GM21825 (cell line): ENCODE measurements at regions not wholly inside any gene's neighbourhood (a gene's known extent, or its start where the extent isn't known, plus 50 kb on each side); places are given as distances from the start of the nearest gene placed in this dataset.
"Not testable (repeated sequence)": the region's sequence is repeated elsewhere in the genome, so short reads cannot be mapped to it uniquely, and the experiment has no call there.

Experiments used
- ATAC-seq: cut with Tn5 transposase; IDR thresholded peaks from one replicate; pipeline ENCODE4 v1.9.1; 2021; ENCODE audit warnings: mild to moderate bottlenecking, moderate library complexity; ENCODE audit not compliant: unreplicated experiment

DNA sequence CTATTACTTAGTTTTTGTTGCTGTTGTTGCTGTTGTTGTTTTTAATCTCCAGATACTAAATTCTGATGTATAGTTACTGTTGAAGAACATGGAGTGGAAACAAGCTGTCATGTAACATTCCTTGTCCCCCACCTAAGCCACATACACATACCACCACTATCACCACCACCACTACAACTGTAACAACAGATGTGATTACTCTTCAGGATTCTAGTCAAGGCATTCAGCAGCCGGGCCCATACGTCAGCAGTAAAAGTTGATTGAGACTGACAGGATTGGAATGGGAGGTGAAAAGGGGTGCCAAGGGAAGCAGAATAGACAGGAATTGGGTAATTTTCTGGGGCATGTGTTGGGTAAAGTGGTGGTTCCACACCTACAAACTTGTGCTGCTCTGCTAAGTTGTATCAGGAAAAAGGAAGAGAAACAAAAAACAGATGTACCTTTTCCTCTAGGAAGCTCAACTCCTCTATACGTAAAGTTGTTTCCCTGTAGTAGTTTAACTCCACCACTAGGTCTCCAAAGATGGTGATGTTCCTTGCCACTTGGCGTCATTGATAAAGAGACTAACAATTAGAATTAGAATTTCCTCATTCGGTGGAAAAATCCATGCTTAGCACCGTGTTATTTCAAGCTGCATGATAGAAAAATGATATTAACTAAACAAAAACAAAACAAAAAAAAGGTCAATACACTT, 138.6 kb downstream of the ARRDC3 start:
- no peak for ATAC-seq

- no peak for ATAC-seq
Measured at GRCh38 chr5:91243852-91244251, 139.3 kb downstream of the ARRDC3 start.

GRCh38 chr5:91243286-91243685, 139.8 kb downstream of the ARRDC3 start:
- ATAC-seq = no peak

GRCh38 chr5:91241460-91241859, 141.7 kb downstream of the ARRDC3 start:
- not testable (repeated sequence) for ATAC-seq

GRCh38 chr5:91240175-91240574, 142.9 kb downstream of the ARRDC3 start:
- ATAC-seq = no peak

GRCh38 chr5:91235271-91235694, 147.8 kb downstream of the ARRDC3 start:
- ATAC-seq = no peak

DNA sequence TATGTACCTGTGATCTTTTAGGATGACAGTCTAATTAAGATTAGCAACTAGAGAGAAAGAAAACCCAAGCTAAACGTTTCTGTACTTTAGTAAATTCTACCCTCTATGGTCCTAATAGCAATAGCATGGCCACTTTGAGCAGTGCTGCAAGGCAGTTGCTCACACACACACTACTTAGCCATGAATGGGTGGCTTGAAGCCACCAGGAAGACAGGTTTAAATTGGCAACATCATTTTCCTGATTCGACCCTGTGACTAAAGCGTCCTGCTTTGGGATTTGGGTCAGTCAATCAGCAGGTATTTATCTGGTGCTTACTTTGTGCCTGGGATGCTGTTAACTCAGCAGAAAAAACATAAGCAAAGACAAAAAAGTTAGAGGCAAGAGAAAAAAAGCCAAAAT, 150.6 kb downstream of the ARRDC3 start:
- ATAC-seq = no peak

GRCh38 chr5:91229031-91229727, 153.9 kb downstream of the ARRDC3 start:
- no peak for ATAC-seq

GRCh38 chr5:91228188-91228587, 154.9 kb downstream of the ARRDC3 start:
- no peak for ATAC-seq

DNA sequence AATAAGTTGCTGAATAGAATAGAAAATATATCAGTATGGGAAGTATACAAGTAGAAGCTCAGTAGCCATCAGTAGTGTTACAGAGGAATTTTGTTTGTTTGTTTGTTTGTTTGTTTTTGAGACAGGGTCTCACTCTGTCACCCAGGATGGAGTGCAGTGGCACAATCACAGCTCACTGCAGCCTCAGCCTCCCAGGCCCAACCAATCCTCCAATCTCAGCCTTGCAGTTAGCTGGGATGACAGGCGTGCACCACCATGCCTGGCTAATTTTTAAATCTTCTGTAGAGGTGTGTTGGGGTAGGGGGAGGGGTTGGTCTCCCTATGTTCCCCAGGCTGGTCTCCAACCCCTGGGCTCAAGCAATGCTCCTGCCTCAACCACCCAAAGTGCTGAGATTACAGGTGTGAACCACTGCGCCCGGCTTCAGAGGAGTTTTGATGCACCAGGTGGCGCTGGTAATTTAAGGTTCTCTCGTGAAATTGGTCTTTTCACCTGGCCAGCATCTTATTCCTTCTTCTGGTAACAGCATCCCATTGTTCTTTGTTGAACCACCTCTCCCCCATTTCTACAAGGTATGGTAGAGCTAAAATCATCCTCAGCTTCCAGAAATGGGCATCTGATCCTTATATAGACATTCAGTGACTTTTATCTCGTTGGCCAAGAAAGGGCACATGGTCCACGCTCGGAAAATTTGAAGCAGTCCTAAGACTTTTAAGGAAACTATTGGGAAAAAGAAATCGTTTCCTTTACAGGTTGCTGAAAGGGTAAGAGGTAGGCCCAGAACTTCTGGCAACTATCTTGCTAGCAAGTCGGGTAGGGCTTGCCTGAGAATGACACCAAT, 157.1 kb downstream of the ARRDC3 start:
- ATAC-seq = no peak

DNA sequence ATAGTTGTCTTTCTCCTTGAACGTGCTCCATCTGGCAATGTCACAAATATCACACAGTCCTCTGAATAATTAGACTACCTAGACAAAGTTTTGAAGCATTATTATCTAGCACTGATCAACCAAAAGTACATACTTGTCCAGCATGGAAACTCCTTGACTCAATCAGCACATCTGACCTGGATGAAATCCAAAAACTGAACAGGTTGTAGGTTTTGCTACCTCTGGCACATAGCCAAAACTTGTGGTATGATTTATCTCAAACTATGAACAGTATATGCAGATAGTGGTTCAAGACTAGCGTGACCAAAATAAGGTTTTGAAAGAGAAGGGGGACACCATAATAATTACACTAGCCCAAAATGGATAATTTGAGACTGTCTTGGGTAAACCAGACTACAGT, 158.1 kb downstream of the ARRDC3 start:
- no peak for ATAC-seq

GRCh38 chr5:91224456-91224855, 158.7 kb downstream of the ARRDC3 start:
- ATAC-seq = no peak

- ATAC-seq = no peak
Measured at GRCh38 chr5:91223886-91224285, 159.2 kb downstream of the ARRDC3 start.

- no peak for ATAC-seq
Measured at GRCh38 chr5:91222482-91222881, 160.6 kb downstream of the ARRDC3 start.

DNA sequence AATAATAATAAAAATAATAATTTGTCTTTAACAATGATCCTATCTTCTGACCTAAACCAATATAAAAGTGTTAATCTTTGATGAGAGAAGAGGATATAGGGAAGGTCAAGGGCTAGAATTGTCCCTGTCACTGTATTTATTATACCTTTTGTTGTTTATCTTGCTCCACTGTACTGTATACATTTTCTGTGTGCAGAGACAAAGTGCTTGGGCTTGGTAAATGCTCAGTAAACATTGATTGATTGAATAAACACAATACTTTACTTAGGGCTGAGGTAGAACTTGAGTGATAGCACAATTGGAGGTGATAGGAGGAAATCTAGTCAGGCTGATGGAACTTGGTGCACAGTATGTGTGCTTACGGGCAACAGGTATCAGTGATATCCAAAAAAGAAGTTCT, 161.2 kb downstream of the ARRDC3 start:
- no peak for ATAC-seq

DNA sequence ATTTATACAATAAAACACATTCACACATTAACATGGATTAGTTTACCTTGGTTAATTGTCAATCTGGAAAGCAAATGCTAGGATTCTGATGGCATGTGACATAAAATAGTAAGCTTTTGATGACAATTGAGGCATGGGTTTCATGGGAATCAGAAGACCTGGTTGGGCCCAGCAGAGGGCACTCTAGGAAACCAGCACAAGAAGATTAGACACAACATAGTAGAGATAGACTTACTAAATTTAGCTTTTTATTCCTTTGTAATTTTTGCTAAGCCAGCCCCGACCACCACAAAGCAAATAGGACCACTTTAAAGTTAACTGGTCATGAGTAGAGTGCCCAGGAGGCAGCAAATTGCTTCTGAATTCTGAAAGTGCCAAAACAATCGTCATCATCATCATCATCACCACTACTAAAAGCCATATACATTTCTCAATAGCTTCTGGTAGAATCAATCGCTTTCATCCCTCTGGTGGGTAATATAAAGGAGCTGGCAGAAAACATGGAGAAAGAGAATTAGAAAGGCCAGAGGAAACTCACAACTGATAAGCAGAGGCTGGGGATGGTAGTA, 163.2 kb downstream of the ARRDC3 start:
- ATAC-seq = no peak

GRCh38 chr5:91219091-91219802, 163.9 kb downstream of the ARRDC3 start:
- no peak for ATAC-seq

DNA sequence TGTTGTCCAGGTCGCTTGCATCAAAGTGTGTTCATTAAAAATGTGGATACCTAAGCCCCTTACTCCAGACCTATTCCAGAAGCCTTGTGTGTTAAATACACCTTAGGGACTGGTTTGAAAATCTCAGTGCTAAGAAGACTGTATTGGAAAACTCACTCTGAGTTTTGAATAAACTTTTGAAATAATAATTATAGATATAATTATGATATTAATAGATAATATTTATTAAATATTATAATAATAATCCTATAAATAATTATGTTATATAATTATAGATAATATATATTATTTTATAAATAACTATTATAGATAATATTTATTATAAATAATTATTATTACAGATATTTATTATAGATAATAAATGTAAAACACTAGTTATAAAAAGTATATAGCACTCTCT, 165.3 kb downstream of the ARRDC3 start:
- ATAC-seq = no peak

DNA sequence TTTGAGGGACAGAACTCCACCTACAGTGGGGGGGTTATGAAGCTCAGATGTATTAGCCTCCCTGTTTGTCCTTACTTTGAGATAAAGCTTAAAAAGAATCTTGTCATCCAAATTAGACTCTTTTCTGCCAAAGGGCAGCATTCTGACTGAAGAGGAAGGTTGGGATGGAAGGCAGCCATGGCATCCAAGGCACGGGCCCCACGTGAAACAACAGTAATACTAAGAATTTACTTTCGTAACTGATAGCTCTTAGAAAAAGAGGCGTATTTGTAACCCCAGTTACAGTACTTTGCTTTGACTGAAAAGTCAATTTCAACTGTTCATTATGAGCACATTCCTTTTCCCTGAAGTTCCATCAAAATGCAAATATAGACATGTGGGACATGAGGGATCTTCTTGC, 168.5 kb downstream of the ARRDC3 start:
- ATAC-seq = no peak
